Mucosa of rectum (tissue), 2 donors: ENCODE measurements at regions not wholly inside any gene's neighbourhood (a gene's known extent, or its start where the extent isn't known, plus 50 kb on each side); places are given as distances from the start of the nearest gene placed in this dataset.

Experiments
- H3K27ac ChIP-seq, 2 donors: one replicate each; pipeline ENCODE4 v1.7.0; 2013; ENCODE audit warnings: inconsistent platforms in 2 of 2, low read depth in 2 of 2, low read length in 2 of 2
- H3K27me3 ChIP-seq, 2 donors: one replicate each; pipeline ENCODE4 v1.7.0; 2013; ENCODE audit warnings: low read length in 2 of 2; ENCODE audit not compliant: control insufficient read depth in 2 of 2, insufficient read depth in 2 of 2
- H3K36me3 ChIP-seq, 2 donors: one replicate each; pipeline ENCODE4 v1.7.0; 2013; ENCODE audit warnings: low read length in 2 of 2; ENCODE audit not compliant: control insufficient read depth in 2 of 2, insufficient read depth in 2 of 2
- H3K4me1 ChIP-seq, 2 donors: one replicate each; pipeline ENCODE4 v1.7.0; 2013; ENCODE audit warnings: low read length in 2 of 2, mild to moderate bottlenecking in 1 of 2; ENCODE audit not compliant: control insufficient read depth in 2 of 2, insufficient read depth in 2 of 2
- H3K4me3 ChIP-seq, 2 donors: one replicate each; pipeline ENCODE4 v1.7.0; 2013; ENCODE audit warnings: low read length in 2 of 2
- H3K9ac ChIP-seq, 2 donors: one replicate each; pipeline ENCODE4 v1.7.0; 2013; ENCODE audit warnings: low read length in 2 of 2, low read depth in 1 of 2, mild to moderate bottlenecking in 1 of 2
- H3K9me3 ChIP-seq, 2 donors: one replicate each; pipeline ENCODE4 v1.7.0; 2013; ENCODE audit warnings: low read length in 2 of 2; ENCODE audit not compliant: control insufficient read depth in 2 of 2
- donor health status: healthy.
- donor health status: Normal muscosa, but diverticular disease.

DNA sequence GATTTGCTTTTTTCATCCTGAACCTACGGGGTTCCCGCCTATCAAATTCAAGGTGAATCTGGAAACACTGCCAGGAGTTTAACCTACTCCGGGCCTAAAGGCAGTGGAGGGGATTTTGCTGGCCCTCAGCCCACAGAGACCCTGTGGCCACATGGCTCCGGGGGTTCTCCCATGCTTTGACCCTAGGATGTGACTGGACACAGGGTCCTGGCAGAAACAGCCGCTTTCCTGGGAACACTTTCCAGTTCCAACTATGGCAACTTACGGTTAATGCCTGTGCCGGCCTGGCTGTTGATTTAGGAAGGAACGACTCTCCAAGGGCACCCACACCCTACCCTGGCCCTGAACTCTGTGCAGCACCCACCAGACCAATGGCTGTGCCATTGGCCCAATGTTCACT lies 141.7 kb upstream of the RPS6KA2 start:
- H3K27me3 ChIP-seq: no peaks in the 10 kb centered on the region

DNA sequence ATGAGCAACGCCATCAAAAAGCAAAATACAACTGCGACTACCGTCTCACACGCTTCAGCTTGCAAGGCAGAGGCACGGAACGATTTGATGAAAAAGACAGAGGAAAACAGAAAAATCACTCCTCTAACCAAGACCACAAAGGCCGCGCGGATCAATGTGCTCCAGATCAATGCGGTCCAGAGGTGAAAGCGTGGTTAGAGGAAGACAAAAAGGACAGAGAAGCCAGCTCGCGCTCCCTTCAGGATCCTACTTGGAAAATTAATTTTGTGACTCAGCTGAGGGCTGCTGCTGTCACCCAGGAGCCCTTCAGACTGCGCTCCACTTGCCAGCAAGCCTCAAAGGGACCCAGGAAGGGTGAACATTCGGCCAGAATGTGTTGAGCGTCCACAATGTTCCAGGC lies 140.2 kb upstream of the RPS6KA2 start:
- Histone ChIP-seq H3K9ac (no peak overlapping the region), H3K9me3 (no peaks in the 10 kb centered on the region), H3K27ac (no peak overlapping the region), H3K4me3 (no peak overlapping the region), H3K36me3 (no peaks in the 10 kb centered on the region), H3K4me1 (no peaks in the 10 kb centered on the region), H3K27me3 (peaks cover 0 to under 1% of the 10 kb centered on the region in 2 donors)

More for the DNA sequence above, 141.7 kb upstream of the RPS6KA2 start:
- H3K27ac ChIP-seq: no peak overlapping the region
- no peaks in the 10 kb centered on the region for H3K4me1 ChIP-seq
- no peak overlapping the region for H3K9ac ChIP-seq
- H3K9me3 ChIP-seq: no peaks in the 10 kb centered on the region
- H3K4me3 ChIP-seq: no peak overlapping the region
- no peaks in the 10 kb centered on the region for H3K36me3 ChIP-seq

DNA sequence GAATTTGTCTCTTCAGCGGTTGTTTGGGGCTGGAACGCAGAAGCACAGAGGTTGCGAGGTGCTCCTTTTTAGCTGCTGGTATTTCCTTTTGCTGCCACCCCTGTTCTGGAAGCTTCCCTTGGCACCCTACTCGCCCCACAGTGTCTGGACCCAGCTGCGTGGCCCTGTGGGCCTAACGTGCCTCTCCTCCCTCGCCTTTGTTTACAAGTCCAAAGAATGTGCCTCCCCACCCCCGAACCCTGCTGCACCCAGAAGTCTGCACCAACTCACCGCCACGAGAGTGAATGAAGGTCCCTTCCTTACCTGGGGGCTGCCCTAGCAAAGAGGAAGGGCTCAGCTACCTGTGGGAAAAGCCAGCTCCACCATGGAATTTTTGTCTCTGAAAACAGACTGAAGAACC lies 139.7 kb upstream of the RPS6KA2 start:
- Histone ChIP-seq H3K4me3 (no peak overlapping the region), H3K9ac (no peak overlapping the region), H3K9me3 (no peaks in the 10 kb centered on the region), H3K27ac (no peak overlapping the region), H3K4me1 (no peaks in the 10 kb centered on the region), H3K27me3 (peaks cover 0 to 5% of the 10 kb centered on the region in 2 donors), H3K36me3 (no peaks in the 10 kb centered on the region)

DNA sequence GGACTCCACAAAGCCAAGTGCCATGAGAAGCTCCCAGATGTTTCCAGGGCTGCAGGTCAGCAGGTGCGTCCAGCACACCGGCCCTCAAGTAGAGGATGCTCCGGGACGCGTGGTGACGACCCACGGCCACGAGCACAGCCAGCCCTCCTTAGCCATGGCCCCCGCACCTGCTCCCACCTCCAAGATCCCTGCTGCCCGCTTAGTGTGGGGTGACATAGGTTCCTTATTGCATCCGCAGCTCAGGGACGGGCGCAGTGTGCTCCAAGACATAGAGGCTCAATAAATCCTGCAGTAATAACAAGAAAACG lies 138.1 kb upstream of the RPS6KA2 start:
- no peaks in the 10 kb centered on the region for H3K4me1 ChIP-seq
- H3K4me3 ChIP-seq: no peak overlapping the region
- no peaks in the 10 kb centered on the region for H3K9me3 ChIP-seq
- peaks cover 0 to 5% of the 10 kb centered on the region in 2 donors for H3K27me3 ChIP-seq
- no peak overlapping the region for H3K9ac ChIP-seq
- H3K27ac ChIP-seq: no peak overlapping the region
- no peaks in the 10 kb centered on the region for H3K36me3 ChIP-seq

DNA sequence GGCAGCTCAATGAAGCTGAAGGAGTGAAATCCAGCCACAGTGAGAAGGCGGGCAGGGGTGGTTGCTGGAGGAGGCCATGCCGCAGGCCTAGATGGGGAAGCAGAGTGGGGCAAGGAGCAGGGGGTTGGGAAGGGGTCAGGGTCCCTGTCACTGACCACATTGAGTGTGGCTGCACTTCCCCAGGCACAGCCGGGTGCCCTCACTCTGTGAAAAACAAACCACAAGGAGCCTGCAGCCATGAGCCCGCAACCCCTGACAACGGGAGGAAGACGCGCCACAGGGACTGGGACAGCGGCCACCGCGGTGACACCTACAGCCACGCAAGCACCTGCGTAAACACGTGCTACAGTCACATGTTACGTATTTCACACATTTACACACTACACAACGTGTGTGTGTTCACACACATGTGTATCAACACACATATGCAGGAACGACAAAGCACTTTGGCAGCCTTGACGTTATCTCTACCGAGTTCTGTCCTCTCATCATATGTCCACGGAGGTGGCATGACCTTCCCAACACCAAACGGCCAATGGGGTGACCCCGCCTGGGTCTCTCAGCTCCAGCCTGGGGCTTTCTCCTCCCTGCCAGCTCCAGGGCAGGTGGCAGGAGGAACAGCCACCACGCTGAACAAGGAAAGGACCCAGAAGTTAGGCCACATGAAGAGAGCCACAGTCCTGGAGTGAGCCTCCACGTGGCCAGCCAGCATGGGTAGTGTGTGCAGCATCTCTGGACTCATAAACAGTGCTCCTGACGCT lies 137.6 kb upstream of the RPS6KA2 start:
- no peaks in the 10 kb centered on the region for H3K4me1 ChIP-seq
- H3K27ac ChIP-seq: no peak overlapping the region
- H3K27me3 ChIP-seq: peaks cover 0 to 5% of the 10 kb centered on the region in 2 donors
- no peak overlapping the region for H3K9ac ChIP-seq
- no peak overlapping the region for H3K4me3 ChIP-seq
- H3K9me3 ChIP-seq: no peaks in the 10 kb centered on the region
- no peaks in the 10 kb centered on the region for H3K36me3 ChIP-seq

DNA sequence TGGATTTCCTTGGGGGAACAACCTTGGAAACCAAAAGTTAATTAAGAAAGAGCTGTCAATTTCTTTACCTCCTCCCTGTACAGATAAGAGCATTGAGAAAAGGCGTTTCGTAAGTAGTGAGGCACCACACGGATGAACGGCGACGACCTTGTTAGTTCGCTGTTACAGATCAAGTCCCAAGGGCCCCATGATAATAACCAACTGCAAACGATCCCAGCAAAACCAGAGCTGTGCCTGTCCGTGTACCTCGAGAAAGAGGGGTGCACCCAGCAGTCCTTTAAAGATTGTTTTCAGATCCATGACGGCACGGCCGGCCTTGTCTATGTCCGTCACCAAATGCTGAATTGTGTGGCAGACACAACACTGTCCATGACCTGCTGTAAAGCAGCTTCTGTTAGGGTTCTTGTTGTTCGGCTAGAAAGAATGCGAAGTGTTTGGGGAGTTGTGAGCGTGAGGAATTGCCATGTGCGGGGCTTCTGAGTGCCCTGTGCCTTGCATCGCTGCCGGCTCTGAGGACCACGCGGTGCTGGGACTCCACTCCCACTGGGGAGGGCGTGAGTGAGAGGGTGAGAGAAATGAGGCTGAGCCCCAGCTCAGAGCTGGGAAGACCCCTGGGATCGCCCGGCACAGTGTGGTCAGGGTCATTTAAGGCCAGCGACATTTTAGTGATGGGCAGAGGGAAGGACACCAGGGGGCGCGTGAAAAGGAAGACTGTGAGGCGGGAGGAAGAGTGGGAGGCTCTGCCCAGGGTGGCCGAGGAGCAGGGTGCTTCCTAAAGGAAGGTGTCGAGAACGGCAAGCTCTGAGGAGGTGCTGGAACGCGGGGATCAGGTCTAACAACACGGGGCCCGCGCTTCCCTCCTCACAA lies 136.8 kb upstream of the RPS6KA2 start:
- H3K9me3 ChIP-seq: no peaks in the 10 kb centered on the region
- H3K27ac ChIP-seq: no peak overlapping the region
- H3K4me3 ChIP-seq: no peak overlapping the region
- peaks cover 0 to 5% of the 10 kb centered on the region in 2 donors for H3K27me3 ChIP-seq
- H3K4me1 ChIP-seq: no peaks in the 10 kb centered on the region
- no peaks in the 10 kb centered on the region for H3K36me3 ChIP-seq
- no peak overlapping the region for H3K9ac ChIP-seq

DNA sequence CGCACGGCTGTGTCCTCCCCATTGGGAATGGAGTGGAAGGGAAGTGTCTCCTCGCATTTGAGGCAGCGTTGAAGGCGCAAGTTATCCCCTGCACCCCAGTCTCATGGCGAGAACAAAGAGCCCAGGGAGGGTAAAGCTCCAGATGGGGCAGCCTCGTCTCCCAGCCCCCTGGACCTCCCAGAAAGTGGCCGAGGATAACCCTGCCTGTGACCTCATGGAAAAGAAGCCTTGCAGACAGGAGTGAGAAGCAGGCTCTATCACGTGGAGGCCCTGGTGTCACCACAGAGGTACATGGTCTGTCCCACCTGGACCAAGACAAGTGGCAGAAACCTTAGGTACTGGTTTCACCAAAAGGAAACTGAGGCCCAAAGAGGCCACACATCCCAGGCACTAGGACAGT lies 134.8 kb upstream of the RPS6KA2 start:
- H3K36me3 ChIP-seq: no peaks in the 10 kb centered on the region
- H3K4me1 ChIP-seq: no peaks in the 10 kb centered on the region
- no peak overlapping the region for H3K9ac ChIP-seq
- H3K27me3 ChIP-seq: peaks cover 5 to 15% of the 10 kb centered on the region in 2 donors
- no peak overlapping the region for H3K27ac ChIP-seq
- H3K4me3 ChIP-seq: no peak overlapping the region
- H3K9me3 ChIP-seq: no peaks in the 10 kb centered on the region

DNA sequence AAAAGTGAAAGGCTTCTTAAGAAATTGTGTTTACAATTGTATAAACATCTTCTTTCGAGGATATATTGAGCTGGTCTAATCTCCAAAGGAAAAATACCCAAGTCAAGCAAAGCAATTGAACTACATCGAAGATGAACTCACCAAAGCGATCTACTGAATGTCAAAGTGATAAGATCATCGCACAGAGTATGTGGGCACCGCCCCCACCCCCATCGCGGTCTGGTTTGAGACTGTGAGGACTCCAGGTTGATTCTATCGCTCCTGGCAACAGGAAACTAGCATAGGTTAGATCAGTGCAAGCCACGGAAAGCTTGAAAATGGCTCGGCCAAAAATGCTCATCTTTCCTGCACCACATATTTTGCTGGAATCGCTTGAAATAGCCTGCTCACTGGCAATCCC lies 133.2 kb upstream of the RPS6KA2 start:
- H3K9me3 ChIP-seq: no peaks in the 10 kb centered on the region
- H3K4me1 ChIP-seq: no peaks in the 10 kb centered on the region
- no peak overlapping the region for H3K27ac ChIP-seq
- H3K9ac ChIP-seq: no peak overlapping the region
- H3K27me3 ChIP-seq: peaks cover 5 to 15% of the 10 kb centered on the region in 2 donors
- no peaks in the 10 kb centered on the region for H3K36me3 ChIP-seq
- H3K4me3 ChIP-seq: no peak overlapping the region

DNA sequence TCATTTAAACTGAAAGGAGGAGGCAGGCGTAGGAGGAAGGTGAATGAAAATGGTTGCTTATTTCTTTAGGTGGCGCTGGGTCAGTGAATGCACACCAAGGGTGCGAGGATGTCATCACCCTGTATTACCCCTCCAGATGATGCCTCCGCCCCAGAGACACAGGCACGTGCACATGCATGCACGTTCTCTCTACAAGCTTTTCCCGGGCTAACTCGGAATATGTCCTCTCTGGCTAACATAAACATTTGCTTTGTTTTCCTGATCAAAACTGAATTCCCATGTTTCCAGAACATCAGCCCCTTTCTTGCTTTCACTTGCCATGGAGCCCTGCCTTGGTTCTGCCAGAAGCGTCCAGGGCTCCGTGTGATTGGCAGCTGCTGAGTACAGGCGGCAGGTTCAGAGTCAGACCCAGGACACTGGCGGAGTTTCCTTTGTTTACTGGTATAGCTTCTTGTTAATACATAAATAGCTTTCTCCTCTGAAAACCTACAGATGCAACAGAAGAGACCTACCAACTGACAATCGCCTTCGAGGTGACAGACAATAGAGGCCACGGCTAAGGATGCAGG lies 131.2 kb upstream of the RPS6KA2 start:
- Histone ChIP-seq H3K4me3 (peak overlapping the region; percentile 31 to 41), H3K36me3 (no peaks in the 10 kb centered on the region), H3K9me3 (no peaks in the 10 kb centered on the region), H3K27me3 (peaks cover 5 to 15% of the 10 kb centered on the region in 2 donors), H3K4me1 (no peaks in the 10 kb centered on the region), H3K9ac (no peak overlapping the region), H3K27ac (no peak overlapping the region)
